Stimulated activated CD4-positive, alpha-beta T cell treated with anti-CD3 and anti-CD28 coated beads, Interleukin-12 subunit alpha, Interleukin-12 subunit beta, amount 100 ng/mL, for 24 hours (primary cell): ENCODE measurements at regions not wholly inside any gene's neighbourhood (a gene's known extent, or its start where the extent isn't known, plus 50 kb on each side); places are given as distances from the start of the nearest gene placed in this dataset.

Experiments used
- DNase-seq, 2 experiments: peaks; one replicate each; pipeline ENCODE4 v3.0.0-alpha.2; 2020; ENCODE audit warnings: low read depth in 2 of 2

DNA sequence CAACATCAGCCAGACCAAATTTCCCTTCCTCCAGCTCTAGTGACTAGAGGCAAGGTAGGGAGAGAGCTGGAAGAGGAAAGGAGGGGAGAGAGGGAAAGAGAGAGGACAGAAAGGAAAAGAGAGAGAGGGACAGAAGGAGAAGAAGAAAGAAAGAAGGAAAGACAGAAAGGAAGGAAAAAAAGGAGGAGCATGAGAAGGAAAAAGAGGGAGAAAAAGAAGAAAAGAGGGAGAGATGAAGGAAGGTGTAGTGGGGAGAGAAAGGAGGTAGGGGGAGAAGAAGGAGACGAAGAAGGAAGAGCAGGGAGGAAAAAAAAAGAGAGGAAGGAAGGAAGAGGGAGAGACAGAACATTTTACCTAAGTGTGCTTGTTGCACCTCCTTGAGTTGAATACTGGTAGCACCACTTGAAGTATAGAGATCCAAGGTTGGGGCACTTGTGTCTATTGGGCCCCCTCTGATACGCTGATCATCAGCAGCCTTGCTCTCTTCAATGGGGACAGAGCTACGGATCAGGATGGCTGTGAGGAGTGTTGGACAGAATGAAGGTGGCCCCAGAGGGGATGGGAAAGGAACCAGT, 232.5 kb downstream of the SUDS3 start:
- DNase-seq = no peak

DNA sequence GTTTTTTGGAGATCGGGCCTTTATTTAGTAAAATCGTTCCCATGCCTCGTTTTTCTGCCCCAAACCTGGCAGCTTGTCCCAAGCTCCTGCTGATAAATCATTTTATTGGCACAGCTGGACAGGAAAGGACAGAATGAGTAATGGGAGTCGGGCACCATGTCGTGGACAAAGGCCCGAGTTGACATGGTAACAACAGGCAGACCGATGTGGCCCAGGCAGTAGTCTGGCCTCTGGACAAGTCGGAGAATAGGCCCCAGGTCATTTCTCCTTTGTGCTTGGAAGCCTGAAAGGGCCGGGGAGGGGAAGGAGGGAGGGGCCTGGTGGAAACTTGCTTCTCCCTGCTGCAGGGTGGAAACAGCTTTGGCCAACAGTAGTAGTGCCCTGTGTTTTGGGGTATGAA, 234.9 kb downstream of the SUDS3 start:
- no peak for DNase-seq

GRCh38 chr12:118611770-118612169, 235.4 kb downstream of the SUDS3 start:
- no peak for DNase-seq

DNA sequence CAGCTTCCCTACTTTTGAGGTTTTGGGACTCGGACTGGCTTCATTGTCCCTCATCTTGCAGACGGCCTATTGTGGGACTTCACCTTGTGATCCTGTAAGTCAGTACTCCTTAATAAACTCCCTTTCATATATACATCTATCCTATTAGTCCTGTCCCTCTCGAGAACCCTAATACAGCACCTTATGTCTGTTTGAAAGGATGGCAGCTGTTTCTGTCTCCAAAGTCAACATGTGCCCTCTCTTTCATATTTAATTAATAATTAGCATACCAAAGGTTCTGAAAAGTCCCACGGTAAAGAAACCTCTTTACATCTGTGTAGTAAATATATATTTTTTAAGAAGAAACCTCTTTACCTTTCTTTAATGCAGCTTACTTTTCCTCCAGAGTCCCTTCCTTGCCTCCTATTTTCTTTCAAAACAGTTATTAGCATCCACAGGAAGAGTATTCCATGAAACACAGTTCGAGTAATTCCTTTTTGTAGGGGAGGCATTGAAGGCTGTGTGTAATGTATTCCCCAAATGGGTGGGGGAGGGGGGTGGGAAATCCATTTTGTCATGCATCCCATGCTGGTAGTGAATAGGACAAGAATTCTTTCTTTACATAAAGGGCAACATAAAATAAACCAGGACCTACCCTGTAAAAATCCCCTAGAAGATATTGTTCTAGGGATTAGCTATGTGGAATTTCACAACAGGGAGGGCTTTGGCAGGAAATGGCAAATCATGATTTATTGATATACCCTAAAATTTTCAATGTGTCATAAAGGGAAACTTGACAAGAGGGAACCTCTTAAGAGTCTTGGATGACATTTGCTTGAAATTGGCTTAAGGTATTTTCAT, 241.5 kb downstream of the SUDS3 start:
- DNase-seq = no peak

DNA sequence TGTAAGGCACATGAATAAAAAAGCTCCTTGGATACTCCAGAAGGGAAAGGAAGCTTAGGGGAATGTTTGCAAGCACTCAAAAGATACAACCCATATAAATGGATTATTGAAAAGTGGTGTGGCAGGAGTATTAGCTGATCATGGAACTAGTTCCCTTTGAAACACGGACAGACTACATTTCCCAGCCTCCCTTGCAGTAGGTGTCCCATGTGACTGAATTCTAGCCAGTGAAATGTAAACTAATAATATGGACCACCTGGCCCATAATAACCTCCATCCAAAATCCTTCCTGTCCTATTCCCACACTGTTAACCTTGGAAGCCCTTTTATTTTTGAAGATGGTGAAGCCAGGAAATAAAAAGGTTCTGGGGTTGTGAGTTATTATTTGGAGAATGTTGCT, 242.3 kb downstream of the SUDS3 start:
- DNase-seq = no peak

- DNase-seq = no peak
These were observed 248.8 kb downstream of the SUDS3 start for GRCh38 chr12:118625050-118625675.

DNA sequence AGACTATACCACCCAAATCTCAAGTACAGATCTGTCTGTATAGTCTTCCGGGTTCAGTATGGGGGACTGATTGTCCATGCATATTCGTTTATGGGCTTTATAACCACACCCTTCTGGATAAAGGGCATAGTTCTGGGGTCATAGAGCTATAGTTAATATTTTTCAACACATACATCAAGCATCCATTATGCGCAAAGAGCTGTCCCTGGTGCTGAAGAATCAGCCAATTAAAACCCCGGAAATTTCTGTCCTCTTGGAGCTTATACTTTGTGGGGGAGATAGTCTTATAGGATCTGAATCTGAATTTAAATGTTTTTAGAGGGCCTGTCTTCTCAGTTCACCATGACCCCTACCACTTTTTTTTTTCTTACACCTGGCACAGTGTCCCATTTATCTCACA, 256.7 kb downstream of the SUDS3 start:
- DNase-seq = no peak

GRCh38 chr12:118635276-118635675, 258.9 kb downstream of the SUDS3 start:
- no peak for DNase-seq

DNA sequence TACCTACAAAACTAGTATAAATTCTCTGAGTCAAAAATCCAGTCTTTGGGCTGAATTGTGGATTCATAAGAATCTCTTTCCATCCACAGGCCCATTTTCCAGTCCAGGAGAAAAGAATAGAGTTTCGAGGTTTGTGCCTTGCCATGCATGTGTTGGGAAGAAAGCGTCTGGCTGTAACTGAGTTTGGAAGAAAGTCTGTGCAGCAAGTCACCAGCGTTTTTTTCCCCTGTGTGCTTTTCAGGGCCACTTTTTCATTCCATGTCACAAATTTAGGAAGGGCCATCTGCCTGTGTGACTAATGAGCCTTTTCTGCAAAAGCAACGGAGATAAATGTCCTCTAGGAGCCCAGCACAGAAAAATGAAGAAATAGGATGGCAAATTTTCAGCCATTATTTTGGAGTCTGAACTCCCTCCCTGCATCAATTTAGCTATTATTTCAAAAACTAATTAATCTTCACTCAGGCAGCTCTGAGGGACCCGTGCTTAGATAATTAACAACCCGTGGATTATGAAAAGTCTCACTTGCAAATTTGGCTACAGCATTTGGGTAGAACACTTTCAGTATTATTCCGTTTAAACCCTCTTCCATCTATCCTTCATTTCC, 261.5 kb downstream of the SUDS3 start:
- no peak for DNase-seq

DNA sequence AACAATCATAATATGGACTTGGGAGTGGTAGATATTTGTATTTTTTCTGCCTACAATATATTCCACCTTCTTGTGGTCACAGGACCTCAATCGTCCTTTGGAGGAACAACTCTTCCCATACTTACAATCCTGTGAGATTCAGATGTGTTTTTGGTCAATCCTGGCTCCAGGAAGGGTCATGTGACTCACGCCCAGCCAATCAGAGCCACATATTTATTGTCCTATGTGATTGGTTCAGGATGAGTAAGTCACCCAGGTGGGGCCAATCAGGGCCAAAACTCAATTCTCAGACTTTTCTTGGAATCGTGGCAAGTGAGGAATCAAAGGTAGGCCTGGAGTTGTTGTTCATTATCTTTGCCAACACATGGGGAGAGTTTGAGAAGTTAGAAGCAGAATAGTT, 264.9 kb downstream of the SUDS3 start:
- no peak for DNase-seq

- DNase-seq = no peak
These were observed 268.9 kb downstream of the SUDS3 start for GRCh38 chr12:118645219-118645618.

DNA sequence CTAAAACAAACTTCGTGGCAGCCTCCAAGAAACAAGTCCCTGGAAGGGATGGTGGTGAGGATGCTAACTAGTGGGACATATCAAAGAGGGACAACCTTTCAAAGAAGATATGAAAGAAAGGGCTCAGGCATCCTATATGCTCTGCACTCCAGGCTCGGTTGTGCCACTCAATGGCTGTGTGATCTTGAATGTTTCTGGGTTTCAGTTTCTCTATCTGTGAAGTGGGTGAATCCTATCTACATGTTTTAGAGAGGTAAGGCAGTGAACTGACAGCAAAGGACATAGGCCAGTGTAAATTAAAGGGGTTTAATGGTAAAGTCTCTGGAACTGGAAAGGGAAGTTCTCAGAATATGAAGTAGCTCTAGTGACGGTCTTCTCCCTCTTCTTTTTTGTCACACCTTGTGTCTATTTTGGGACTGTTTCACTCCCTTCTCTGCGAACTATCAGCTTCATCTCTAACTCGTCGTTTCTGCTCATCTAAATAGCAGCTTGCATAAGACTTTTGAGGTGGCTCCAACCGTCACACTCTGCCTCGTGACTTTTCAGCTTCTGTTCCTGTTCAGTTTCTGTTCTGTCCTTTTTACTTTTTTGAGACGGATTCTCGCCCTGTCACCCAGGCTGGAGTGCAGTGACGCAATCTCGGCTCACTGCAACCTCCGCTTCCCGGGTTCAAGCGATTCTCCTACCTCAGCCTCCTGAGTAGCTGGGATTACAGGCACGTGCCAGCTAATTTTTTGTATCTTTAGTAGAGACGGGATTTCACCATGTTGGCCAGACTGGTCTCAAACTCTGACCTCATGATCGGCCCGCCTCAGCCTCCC, 273.6 kb downstream of the SUDS3 start:
- no peak for DNase-seq

DNA sequence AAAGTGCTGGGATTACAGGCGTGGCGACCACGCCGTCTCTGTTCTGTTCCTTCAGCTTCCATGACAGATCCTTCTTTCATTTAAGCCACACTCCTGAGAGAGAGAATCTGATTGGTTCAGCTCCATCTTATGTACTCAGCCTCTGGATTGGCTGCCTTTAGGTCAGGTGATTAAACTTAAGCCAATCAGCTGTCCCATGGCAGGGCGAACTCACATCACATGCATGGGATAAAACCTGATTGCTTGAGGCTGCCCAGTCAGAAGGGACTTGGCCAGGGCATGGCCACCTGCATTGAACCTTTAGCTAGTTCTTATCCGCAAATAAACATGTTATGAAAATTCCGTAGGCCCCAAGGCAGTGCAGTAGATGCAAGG, 274.2 kb downstream of the SUDS3 start:
- DNase-seq = no peak

DNA sequence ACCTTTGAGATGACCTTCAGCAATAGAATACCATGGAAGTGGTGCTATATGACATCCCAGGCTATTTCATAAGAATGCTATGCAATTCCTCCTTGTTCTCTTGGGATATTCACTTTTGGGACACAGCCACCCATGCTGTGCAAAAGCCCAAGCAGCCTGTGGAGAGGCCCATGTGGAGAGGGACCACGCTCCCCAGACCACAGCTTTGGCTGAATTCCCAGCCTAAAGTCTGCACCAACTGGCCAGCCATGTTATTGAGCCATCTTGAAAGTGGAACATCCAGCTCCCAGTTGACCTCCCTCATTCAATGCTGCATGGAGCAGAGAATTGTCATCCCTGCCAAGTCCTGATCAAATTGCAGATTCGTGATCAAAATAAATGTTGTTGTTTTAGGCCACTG, 275.1 kb downstream of the SUDS3 start:
- DNase-seq = no peak

DNA sequence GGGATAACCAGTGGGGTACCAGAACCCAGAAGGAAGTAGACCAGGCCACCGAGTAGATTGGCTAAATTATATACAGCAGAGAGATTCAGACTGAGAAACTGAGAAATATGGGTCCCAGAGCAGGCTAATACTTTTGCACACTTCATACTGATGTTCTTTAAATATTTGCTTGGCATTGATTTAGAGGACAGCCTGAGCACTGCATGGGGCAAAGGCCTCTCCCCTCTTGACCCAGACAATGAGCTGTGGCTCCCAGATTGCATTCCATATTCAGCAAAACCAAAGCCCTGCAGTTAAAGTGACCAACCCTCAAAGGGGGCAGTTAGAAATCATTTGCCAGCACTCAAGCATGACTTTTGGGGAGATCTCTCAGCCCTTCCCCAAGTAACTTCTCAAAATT, 279.2 kb downstream of the SUDS3 start:
- DNase-seq = no peak

GRCh38 chr12:118680356-118680963, 300.9 kb upstream of the SRRM4 start:
- DNase-seq = no peak

GRCh38 chr12:118682656-118683055, 298.7 kb upstream of the SRRM4 start:
- DNase-seq = no peak

DNA sequence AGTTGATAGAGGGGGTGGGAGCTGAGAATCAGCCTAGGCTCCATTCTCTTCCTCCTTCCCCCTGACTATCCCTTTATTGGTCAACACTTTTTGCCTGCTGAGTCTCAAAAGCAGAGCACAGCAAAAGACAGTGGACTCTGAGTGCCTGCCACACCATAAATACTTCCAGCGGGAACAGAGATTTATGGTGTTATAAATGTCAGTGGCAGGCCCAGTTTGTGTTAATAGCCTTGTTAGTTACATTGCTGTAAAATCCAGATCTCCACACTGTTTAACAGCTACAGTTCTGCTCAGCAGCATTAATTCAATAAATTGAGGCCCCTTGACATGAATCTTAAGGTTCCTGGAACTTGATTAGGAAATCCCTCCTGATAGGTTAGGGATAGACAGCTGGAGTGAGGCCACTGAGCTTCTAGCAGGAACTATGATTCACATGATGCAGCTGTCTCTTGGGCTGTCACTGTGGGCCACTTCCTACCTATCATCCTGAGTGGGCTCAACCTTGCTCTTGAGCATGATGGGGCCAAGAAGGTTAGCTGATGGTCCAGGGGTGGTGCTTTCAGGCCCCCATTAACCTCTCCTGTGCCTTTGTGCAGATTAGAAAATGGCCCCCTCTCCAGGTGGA, 295.2 kb upstream of the SRRM4 start:
- DNase-seq = no peak

- DNase-seq = no peak
These were observed 291.5 kb upstream of the SRRM4 start for GRCh38 chr12:118689793-118690192.

GRCh38 chr12:118690506-118690905, 290.8 kb upstream of the SRRM4 start:
- no peak for DNase-seq
